Vagina (tissue), 2 donors: ENCODE measurements at regions not wholly inside any gene's neighbourhood (a gene's known extent, or its start where the extent isn't known, plus 50 kb on each side); places are given as distances from the start of the nearest gene placed in this dataset.

Experiments
- CTCF ChIP-seq, 3 experiments: fragments of 450-650 bp in 2 of 3; fragments of 200-600 bp in 1 of 3; sonication (generic) in 1 of 3; IDR thresholded peaks; one replicate each; pipeline ENCODE4 v1.5.1; 2017 to 2019; ENCODE audit warnings: antibody characterized with exemption in 3 of 3, mild to moderate bottlenecking in 2 of 3, moderate library complexity in 2 of 3
- POLR2A ChIP-seq, 2 donors: fragments of 450-650 bp; IDR thresholded peaks; one replicate each; pipeline ENCODE4 v1.6.1; 2017; ENCODE audit warnings: antibody characterized with exemption in 2 of 2, mild to moderate bottlenecking in 2 of 2, moderate library complexity in 2 of 2

- no peak for TF ChIP-seq CTCF (IDR thresholded peaks at IDR 0.05)
- TF ChIP-seq POLR2A (IDR thresholded peaks at IDR 0.05), result no peak
Observed at GRCh38 chr15:53811530-53811929, 52.1 kb upstream of the WDR72 start.
